ENCODE measurements at regions not wholly inside any gene's neighbourhood (a gene's known extent, or its start where the extent isn't known, plus 50 kb on each side); places are given as distances from the start of the nearest gene placed in this dataset.
"Not testable (repeated sequence)": the region's sequence is repeated elsewhere in the genome, so short reads cannot be mapped to it uniquely, and the experiment has no call there.

GRCh38 chr6:57873424-57873823 is 556.0 kb downstream of the PRIM2 start:
- CTCF ChIA-PET; intact Hi-C loops (cut with micrococcal nuclease); H3K27me3 Mint-ChIP-seq; POLR2A ChIA-PET; H3K4me3 Mint-ChIP-seq; ATAC-seq (ENCODE audit: low read depth); H3K4me1 Mint-ChIP-seq; DNase-seq; H3K27ac Mint-ChIP-seq; H3K9me3 Mint-ChIP-seq; H3K36me3 Mint-ChIP-seq (ENCODE audit: low read depth): not testable (repeated sequence)

GRCh38 chr6:57876659-57877058 is 559.2 kb downstream of the PRIM2 start:
- H3K4me1 Mint-ChIP-seq; H3K27me3 Mint-ChIP-seq; ATAC-seq (ENCODE audit: low read depth); H3K4me3 Mint-ChIP-seq; H3K9me3 Mint-ChIP-seq; DNase-seq; H3K27ac Mint-ChIP-seq; CTCF ChIA-PET; intact Hi-C loops (cut with micrococcal nuclease); H3K36me3 Mint-ChIP-seq (ENCODE audit: low read depth); POLR2A ChIA-PET: not testable (repeated sequence)

GRCh38 chr6:57877729-57878128 is 560.3 kb downstream of the PRIM2 start:
- H3K9me3 Mint-ChIP-seq; POLR2A ChIA-PET; H3K27ac Mint-ChIP-seq; CTCF ChIA-PET; intact Hi-C loops (cut with micrococcal nuclease); H3K27me3 Mint-ChIP-seq; H3K4me1 Mint-ChIP-seq; H3K36me3 Mint-ChIP-seq (ENCODE audit: low read depth); DNase-seq; ATAC-seq (ENCODE audit: low read depth); H3K4me3 Mint-ChIP-seq: not testable (repeated sequence)

- ATAC-seq (ENCODE audit: low read depth); H3K4me3 Mint-ChIP-seq; H3K4me1 Mint-ChIP-seq; CTCF ChIA-PET; H3K9me3 Mint-ChIP-seq; intact Hi-C loops (cut with micrococcal nuclease); DNase-seq; H3K27ac Mint-ChIP-seq; H3K36me3 Mint-ChIP-seq (ENCODE audit: low read depth); H3K27me3 Mint-ChIP-seq; POLR2A ChIA-PET: not testable (repeated sequence)
Measured at GRCh38 chr6:57878792-57879191, 561.4 kb downstream of the PRIM2 start.

GRCh38 chr6:57898850-57899249 is 581.4 kb downstream of the PRIM2 start:
- CTCF ChIA-PET; H3K27ac Mint-ChIP-seq; DNase-seq; H3K4me3 Mint-ChIP-seq; POLR2A ChIA-PET; intact Hi-C loops (cut with micrococcal nuclease); H3K36me3 Mint-ChIP-seq (ENCODE audit: low read depth); H3K4me1 Mint-ChIP-seq; H3K9me3 Mint-ChIP-seq; ATAC-seq (ENCODE audit: low read depth); H3K27me3 Mint-ChIP-seq: not testable (repeated sequence)

GRCh38 chr6:57900687-57901399 is 583.4 kb downstream of the PRIM2 start:
- CTCF ChIA-PET; POLR2A ChIA-PET; H3K27ac Mint-ChIP-seq; H3K9me3 Mint-ChIP-seq; ATAC-seq (ENCODE audit: low read depth); H3K4me1 Mint-ChIP-seq; H3K36me3 Mint-ChIP-seq (ENCODE audit: low read depth); DNase-seq; H3K4me3 Mint-ChIP-seq; intact Hi-C loops (cut with micrococcal nuclease); H3K27me3 Mint-ChIP-seq: not testable (repeated sequence)

GRCh38 chr6:57901445-57901844 is 584.0 kb downstream of the PRIM2 start:
- DNase-seq; ATAC-seq (ENCODE audit: low read depth); intact Hi-C loops (cut with micrococcal nuclease); H3K36me3 Mint-ChIP-seq (ENCODE audit: low read depth); H3K27me3 Mint-ChIP-seq; H3K27ac Mint-ChIP-seq; POLR2A ChIA-PET; H3K4me1 Mint-ChIP-seq; H3K9me3 Mint-ChIP-seq; H3K4me3 Mint-ChIP-seq; CTCF ChIA-PET: not testable (repeated sequence)

GRCh38 chr6:57904356-57904755 is 586.9 kb downstream of the PRIM2 start:
- H3K9me3 Mint-ChIP-seq; DNase-seq; H3K27me3 Mint-ChIP-seq; POLR2A ChIA-PET; intact Hi-C loops (cut with micrococcal nuclease); H3K36me3 Mint-ChIP-seq (ENCODE audit: low read depth); H3K4me1 Mint-ChIP-seq; H3K4me3 Mint-ChIP-seq; H3K27ac Mint-ChIP-seq; ATAC-seq (ENCODE audit: low read depth); CTCF ChIA-PET: not testable (repeated sequence)

- DNase-seq; ATAC-seq (ENCODE audit: low read depth); intact Hi-C loops (cut with micrococcal nuclease); H3K27me3 Mint-ChIP-seq; CTCF ChIA-PET; H3K36me3 Mint-ChIP-seq (ENCODE audit: low read depth); H3K27ac Mint-ChIP-seq; H3K9me3 Mint-ChIP-seq; H3K4me3 Mint-ChIP-seq; H3K4me1 Mint-ChIP-seq; POLR2A ChIA-PET: not testable (repeated sequence)
Measured at GRCh38 chr6:57915300-57915699, 597.9 kb downstream of the PRIM2 start.

- H3K4me3 Mint-ChIP-seq; ATAC-seq (ENCODE audit: low read depth); CTCF ChIA-PET; intact Hi-C loops (cut with micrococcal nuclease); H3K9me3 Mint-ChIP-seq; H3K27ac Mint-ChIP-seq; H3K27me3 Mint-ChIP-seq; H3K4me1 Mint-ChIP-seq; POLR2A ChIA-PET; DNase-seq: not testable (repeated sequence)
- H3K36me3 Mint-ChIP-seq (ENCODE audit: low read depth) = peaks cover 19% of the 10 kb centered on the region
Measured at GRCh38 chr6:57942966-57943365, 625.5 kb downstream of the PRIM2 start.

GRCh38 chr6:57946084-57946768 is 628.8 kb downstream of the PRIM2 start:
- H3K27me3 Mint-ChIP-seq; H3K4me3 Mint-ChIP-seq; H3K27ac Mint-ChIP-seq; H3K9me3 Mint-ChIP-seq; DNase-seq; POLR2A ChIA-PET; H3K4me1 Mint-ChIP-seq; ATAC-seq (ENCODE audit: low read depth); intact Hi-C loops (cut with micrococcal nuclease); CTCF ChIA-PET: not testable (repeated sequence)
- H3K36me3 Mint-ChIP-seq (ENCODE audit: low read depth) = peaks cover 41% of the 10 kb centered on the region

GRCh38 chr6:57946769-57947091 is 629.3 kb downstream of the PRIM2 start:
- POLR2A ChIA-PET; intact Hi-C loops (cut with micrococcal nuclease); ATAC-seq (ENCODE audit: low read depth); H3K4me3 Mint-ChIP-seq; H3K9me3 Mint-ChIP-seq; H3K27ac Mint-ChIP-seq; H3K27me3 Mint-ChIP-seq; CTCF ChIA-PET; H3K4me1 Mint-ChIP-seq; DNase-seq: not testable (repeated sequence)
- peaks cover 41% of the 10 kb centered on the region for H3K36me3 Mint-ChIP-seq (ENCODE audit: low read depth)

GRCh38 chr6:57948481-57948880 is 631.1 kb downstream of the PRIM2 start:
- intact Hi-C loops (cut with micrococcal nuclease); H3K27me3 Mint-ChIP-seq; POLR2A ChIA-PET; ATAC-seq (ENCODE audit: low read depth); H3K27ac Mint-ChIP-seq; H3K4me3 Mint-ChIP-seq; DNase-seq; H3K9me3 Mint-ChIP-seq; CTCF ChIA-PET; H3K4me1 Mint-ChIP-seq: not testable (repeated sequence)
- peaks cover 47% of the 10 kb centered on the region for H3K36me3 Mint-ChIP-seq (ENCODE audit: low read depth)
